ENCODE measurements at regions not wholly inside any gene's neighbourhood (a gene's known extent, or its start where the extent isn't known, plus 50 kb on each side); places are given as distances from the start of the nearest gene placed in this dataset.

- DNase-seq (ENCODE audit: low read depth): no peak
Observed at GRCh38 chr4:134328741-134329140, 127.2 kb upstream of the PABPC4L start.

GRCh38 chr4:134327274-134328122, 125.9 kb upstream of the PABPC4L start:
- DNase-seq (ENCODE audit: low read depth): no peak

GRCh38 chr4:134326866-134327265, 125.3 kb upstream of the PABPC4L start:
- DNase-seq (ENCODE audit: low read depth): no peak

GRCh38 chr4:134324179-134324578, 122.6 kb upstream of the PABPC4L start:
- no peak for DNase-seq (ENCODE audit: low read depth)

- DNase-seq (ENCODE audit: low read depth): no peak
Observed at GRCh38 chr4:134320048-134320447, 118.5 kb upstream of the PABPC4L start.

GRCh38 chr4:134313591-134313990, 112.0 kb upstream of the PABPC4L start:
- no peak for DNase-seq (ENCODE audit: low read depth)

- DNase-seq (ENCODE audit: low read depth): no peak
Observed at GRCh38 chr4:134309715-134310114, 108.1 kb upstream of the PABPC4L start.

- DNase-seq (ENCODE audit: low read depth): no peak
Observed at GRCh38 chr4:134308910-134309309, 107.3 kb upstream of the PABPC4L start.

- no peak for DNase-seq (ENCODE audit: low read depth)
Observed at GRCh38 chr4:134298313-134298712, 96.7 kb upstream of the PABPC4L start.

- DNase-seq (ENCODE audit: low read depth): no peak
Observed at GRCh38 chr4:134297765-134298164, 96.2 kb upstream of the PABPC4L start.

GRCh38 chr4:134282680-134283079, 81.1 kb upstream of the PABPC4L start:
- no peak for DNase-seq (ENCODE audit: low read depth)

GRCh38 chr4:134278675-134279074, 77.1 kb upstream of the PABPC4L start:
- no peak for DNase-seq (ENCODE audit: low read depth)

GRCh38 chr4:134276476-134276875, 74.9 kb upstream of the PABPC4L start:
- no peak for DNase-seq (ENCODE audit: low read depth)

GRCh38 chr4:134260126-134260525, 58.5 kb upstream of the PABPC4L start:
- DNase-seq (ENCODE audit: low read depth): no peak

Data from non-pigmented ciliary epithelial cell (primary cell).